ENCODE measurements at regions not wholly inside any gene's neighbourhood (a gene's known extent, or its start where the extent isn't known, plus 50 kb on each side); places are given as distances from the start of the nearest gene placed in this dataset.

- POLR2A ChIA-PET (ENCODE audit: low non-redundant PET), result no interaction called here
- Histone ChIP-seq H3K27ac (ENCODE audit: low read depth, low read length, poor library complexity, severe bottlenecking) (no peak overlapping the region), H3K36me3 (ENCODE audit: insufficient read depth, low read length, poor library complexity, severe bottlenecking) (no peaks in the 10 kb centered on the region), H3K9me3 (ENCODE audit: low read depth, low read length, poor library complexity, severe bottlenecking) (no peaks in the 10 kb centered on the region), H3K27me3 (replicated peaks; ENCODE audit: insufficient read depth, low read depth, low read length, poor library complexity) (no peaks in the 10 kb centered on the region), H3K4me3 (ENCODE audit: low read depth, low read length, poor library complexity, severe bottlenecking) (no peak overlapping the region), H3K4me1 (ENCODE audit: insufficient read depth, low read length, poor library complexity, severe bottlenecking) (no peaks in the 10 kb centered on the region)
- TF ChIP-seq EZH2 (IDR thresholded peaks at IDR 0.05; ENCODE audit: borderline replicate concordance, low read depth, low read length, poor library complexity, severe bottlenecking), result no peak
- TF ChIP-seq, protein P1, sequence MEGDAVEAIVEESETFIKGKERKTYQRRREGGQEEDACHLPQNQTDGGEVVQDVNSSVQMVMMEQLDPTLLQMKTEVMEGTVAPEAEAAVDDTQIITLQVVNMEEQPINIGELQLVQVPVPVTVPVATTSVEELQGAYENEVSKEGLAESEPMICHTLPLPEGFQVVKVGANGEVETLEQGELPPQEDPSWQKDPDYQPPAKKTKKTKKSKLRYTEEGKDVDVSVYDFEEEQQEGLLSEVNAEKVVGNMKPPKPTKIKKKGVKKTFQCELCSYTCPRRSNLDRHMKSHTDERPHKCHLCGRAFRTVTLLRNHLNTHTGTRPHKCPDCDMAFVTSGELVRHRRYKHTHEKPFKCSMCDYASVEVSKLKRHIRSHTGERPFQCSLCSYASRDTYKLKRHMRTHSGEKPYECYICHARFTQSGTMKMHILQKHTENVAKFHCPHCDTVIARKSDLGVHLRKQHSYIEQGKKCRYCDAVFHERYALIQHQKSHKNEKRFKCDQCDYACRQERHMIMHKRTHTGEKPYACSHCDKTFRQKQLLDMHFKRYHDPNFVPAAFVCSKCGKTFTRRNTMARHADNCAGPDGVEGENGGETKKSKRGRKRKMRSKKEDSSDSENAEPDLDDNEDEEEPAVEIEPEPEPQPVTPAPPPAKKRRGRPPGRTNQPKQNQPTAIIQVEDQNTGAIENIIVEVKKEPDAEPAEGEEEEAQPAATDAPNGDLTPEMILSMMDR (conservative IDR thresholded peaks at IDR 0.05; ENCODE audit: low read depth, low read length), result no peak
- DNase-seq (ENCODE audit: low spot score), result no peak
- no TSS peak for BruUV-seq (replicated peaks)
- CTCF ChIA-PET, result no interaction called here
- intact Hi-C loops (cut with micrococcal nuclease; ENCODE audit: unreplicated experiment), result loop anchor here (10.0 kb wide), 1 partner anchor 60 kb away; no protein-coding TSS in a partner anchor
Measured at GRCh38 chr15:47135267-47135666, 582.0 kb upstream of the SEMA6D start.

- H3K9me3 ChIP-seq (ENCODE audit: low read depth, low read length, poor library complexity, severe bottlenecking), result no peaks in the 10 kb centered on the region
- no peak overlapping the region for H3K4me3 ChIP-seq (ENCODE audit: low read depth, low read length, poor library complexity, severe bottlenecking)
- intact Hi-C loops (cut with micrococcal nuclease; ENCODE audit: unreplicated experiment), result loop anchor here (10.0 kb wide), 1 partner anchor 61 kb away; no protein-coding TSS in a partner anchor
- ChIA-PET POLR2A (ENCODE audit: low non-redundant PET) (no interaction called here), CTCF (no interaction called here)
- no peak for DNase-seq (ENCODE audit: low spot score)
- BruUV-seq (replicated peaks), result no TSS peak
- no peak overlapping the region for H3K27ac ChIP-seq (ENCODE audit: low read depth, low read length, poor library complexity, severe bottlenecking)
- H3K4me1 ChIP-seq (ENCODE audit: insufficient read depth, low read length, poor library complexity, severe bottlenecking), result no peaks in the 10 kb centered on the region
- H3K36me3 ChIP-seq (ENCODE audit: insufficient read depth, low read length, poor library complexity, severe bottlenecking), result no peaks in the 10 kb centered on the region
- TF ChIP-seq EZH2 (IDR thresholded peaks at IDR 0.05; ENCODE audit: borderline replicate concordance, low read depth, low read length, poor library complexity, severe bottlenecking), result no peak
- TF ChIP-seq, protein P1 (conservative IDR thresholded peaks at IDR 0.05; ENCODE audit: low read depth, low read length), result no peak
- H3K27me3 ChIP-seq (replicated peaks; ENCODE audit: insufficient read depth, low read depth, low read length, poor library complexity), result no peaks in the 10 kb centered on the region
Measured at GRCh38 chr15:47136236-47136635, 581.1 kb upstream of the SEMA6D start.

DNA sequence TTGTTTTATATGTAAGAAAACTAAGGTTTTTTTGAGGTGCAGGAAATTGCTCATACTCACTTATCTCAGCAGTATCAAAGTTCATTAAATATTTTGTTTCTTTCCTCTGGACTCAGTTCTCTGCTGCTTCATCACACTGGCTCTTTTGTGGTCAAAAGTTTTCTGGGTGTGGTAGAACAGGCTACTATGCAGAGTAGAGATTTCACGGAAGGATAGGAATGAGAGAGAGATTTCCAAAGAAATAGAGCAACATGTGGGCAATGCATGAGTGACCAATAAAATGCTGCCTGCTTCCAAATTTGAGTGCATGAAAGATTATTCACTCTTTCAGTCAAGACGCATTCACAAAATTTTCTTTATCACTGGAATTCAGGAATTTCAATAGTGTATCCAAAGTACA, 577.3 kb upstream of the SEMA6D start:
- H3K9me3 ChIP-seq (ENCODE audit: low read depth, low read length, poor library complexity, severe bottlenecking), result no peaks in the 10 kb centered on the region
- DNase-seq (ENCODE audit: low spot score), result no peak
- TF ChIP-seq EZH2 (IDR thresholded peaks at IDR 0.05; ENCODE audit: borderline replicate concordance, low read depth, low read length, poor library complexity, severe bottlenecking), result no peak
- TF ChIP-seq, protein P1 (conservative IDR thresholded peaks at IDR 0.05; ENCODE audit: low read depth, low read length), result no peak
- ChIA-PET CTCF (no interaction called here), POLR2A (ENCODE audit: low non-redundant PET) (no interaction called here)
- H3K27ac ChIP-seq (ENCODE audit: low read depth, low read length, poor library complexity, severe bottlenecking), result no peak overlapping the region
- intact Hi-C loops (cut with micrococcal nuclease; ENCODE audit: unreplicated experiment), result loop anchor here (10.0 kb wide), 1 partner anchor 65 kb away; no protein-coding TSS in a partner anchor
- H3K36me3 ChIP-seq (ENCODE audit: insufficient read depth, low read length, poor library complexity, severe bottlenecking), result no peaks in the 10 kb centered on the region
- H3K4me3 ChIP-seq (ENCODE audit: low read depth, low read length, poor library complexity, severe bottlenecking), result no peak overlapping the region
- H3K27me3 ChIP-seq (replicated peaks; ENCODE audit: insufficient read depth, low read depth, low read length, poor library complexity), result no peaks in the 10 kb centered on the region
- no peaks in the 10 kb centered on the region for H3K4me1 ChIP-seq (ENCODE audit: insufficient read depth, low read length, poor library complexity, severe bottlenecking)
- BruUV-seq (replicated peaks), result no TSS peak
